Kidney (tissue), 13 donors: ENCODE measurements at regions not wholly inside any gene's neighbourhood (a gene's known extent, or its start where the extent isn't known, plus 50 kb on each side); places are given as distances from the start of the nearest gene placed in this dataset.
"Not testable (repeated sequence)": the region's sequence is repeated elsewhere in the genome, so short reads cannot be mapped to it uniquely, and the experiment has no call there.

Experiments used
- DNase-seq, 5 donors: peaks; one replicate each; pipeline ENCODE4 v3.0.0-alpha.2; 2013 to 2020
- FAIRE-seq: peaks from 2 replicates; lab custom pipeline; 2012; peaks lifted over from hg19 to GRCh38; lab: Jason Lieb, UNC
- H3K27ac ChIP-seq, 2 donors: one replicate each; pipeline ENCODE4 v1.7.0; 2013; ENCODE audit warnings: low read depth in 2 of 2, low read length in 2 of 2, inconsistent platforms in 1 of 2
- H3K27me3 ChIP-seq: one replicate; pipeline ENCODE4 v1.7.1; 2013; ENCODE audit warnings: low read length, inconsistent platforms; ENCODE audit not compliant: control insufficient read depth, insufficient read depth
- H3K36me3 ChIP-seq, 3 donors: one replicate each; pipeline versions ENCODE4 v1.7.0 to v1.7.1; 2013; ENCODE audit warnings: low read length in 3 of 3, control low read depth in 1 of 3, inconsistent platforms in 1 of 3; ENCODE audit not compliant: insufficient read depth in 3 of 3, control insufficient read depth in 2 of 3
- H3K4me1 ChIP-seq, 3 donors: one replicate each; pipeline versions ENCODE4 v1.7.0 to v1.7.1; 2013; ENCODE audit warnings: low read length in 3 of 3, inconsistent platforms in 1 of 3, low read depth in 1 of 3; ENCODE audit not compliant: control insufficient read depth in 2 of 3, insufficient read depth in 2 of 3
- H3K4me3 ChIP-seq, 3 donors: one replicate each; pipeline versions ENCODE4 v1.7.0 to v1.8.1; 2013; ENCODE audit warnings: low read length in 3 of 3, control low read depth in 1 of 3, inconsistent platforms in 1 of 3
- H3K9ac ChIP-seq, 3 donors: one replicate each; pipeline versions ENCODE4 v1.7.0 to v1.7.1; 2013; ENCODE audit warnings: low read length in 3 of 3, control low read depth in 1 of 3, inconsistent platforms in 1 of 3
- H3K9me3 ChIP-seq, 3 donors: one replicate each; pipeline versions ENCODE4 v1.7.0 to v1.7.1; 2013; ENCODE audit warnings: low read length in 3 of 3, control low read depth in 1 of 3, inconsistent platforms in 1 of 3; ENCODE audit not compliant: control insufficient read depth in 2 of 3, insufficient read depth in 1 of 3
- intact Hi-C: fragments of 100-400 bp; cut with DNase I; formaldehyde crosslinking; loops from one replicate; pipeline ENCODE4 v1.11.1; 2022
- TF ChIP-seq, protein P1 (sequence below): IDR thresholded peaks from 3 replicates; pipeline ENCODE4 v1.5.1; 2012; ENCODE audit warnings: mild to moderate bottlenecking, moderate library complexity, borderline replicate concordance; ENCODE audit not compliant: insufficient read depth; ENCODE audit errors: extremely low read depth
- donor health status: control.
- donor health status: control.
- donor health status: control.
- donor health status: control.
- donor health status: control.
- donor health status: DM: yes; HTN: yes; CAD: no.
- donor health status: Normal renal cell carcinoma (clear cell type).

DNA sequence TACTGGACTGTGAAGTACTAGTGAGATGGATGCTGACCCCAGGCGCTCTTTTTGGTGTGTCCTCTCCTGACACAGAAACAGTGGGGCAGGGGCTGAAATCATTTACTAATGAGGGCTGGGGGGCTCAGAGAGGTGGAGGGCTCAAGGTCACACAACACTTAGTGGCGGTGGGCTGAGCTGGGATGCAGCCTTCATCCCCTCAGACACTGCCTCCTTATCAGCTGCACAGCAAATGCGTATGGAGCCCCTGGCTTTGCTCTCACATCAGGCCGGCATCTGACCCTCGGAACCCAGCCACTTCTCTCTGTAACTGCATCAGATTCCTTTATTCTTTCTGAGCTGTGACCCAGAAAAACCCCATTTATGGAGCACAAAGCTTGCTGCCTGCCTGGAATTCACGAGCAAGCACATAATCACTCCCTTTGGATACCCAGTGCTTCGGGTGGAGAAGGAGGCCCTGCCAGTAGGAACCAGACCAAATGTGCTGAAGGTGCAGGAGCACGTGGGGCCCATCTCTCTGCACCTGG, 736.6 kb downstream of the TBC1D22A start:
- no peaks in the 10 kb centered on the region for H3K36me3 ChIP-seq
- no peak for DNase-seq
- FAIRE-seq, result no peak
- no peaks in the 10 kb centered on the region for H3K27me3 ChIP-seq
- intact Hi-C loops, result no loop called here
- no peak overlapping the region for H3K4me3 ChIP-seq
- H3K9ac ChIP-seq, result no peak overlapping the region
- peaks cover 0 to 3% (median 0%) of the 10 kb centered on the region in 3 donors for H3K9me3 ChIP-seq
- H3K4me1 ChIP-seq, result no peaks in the 10 kb centered on the region
- H3K27ac ChIP-seq, result no peak overlapping the region
- TF ChIP-seq, protein P1, sequence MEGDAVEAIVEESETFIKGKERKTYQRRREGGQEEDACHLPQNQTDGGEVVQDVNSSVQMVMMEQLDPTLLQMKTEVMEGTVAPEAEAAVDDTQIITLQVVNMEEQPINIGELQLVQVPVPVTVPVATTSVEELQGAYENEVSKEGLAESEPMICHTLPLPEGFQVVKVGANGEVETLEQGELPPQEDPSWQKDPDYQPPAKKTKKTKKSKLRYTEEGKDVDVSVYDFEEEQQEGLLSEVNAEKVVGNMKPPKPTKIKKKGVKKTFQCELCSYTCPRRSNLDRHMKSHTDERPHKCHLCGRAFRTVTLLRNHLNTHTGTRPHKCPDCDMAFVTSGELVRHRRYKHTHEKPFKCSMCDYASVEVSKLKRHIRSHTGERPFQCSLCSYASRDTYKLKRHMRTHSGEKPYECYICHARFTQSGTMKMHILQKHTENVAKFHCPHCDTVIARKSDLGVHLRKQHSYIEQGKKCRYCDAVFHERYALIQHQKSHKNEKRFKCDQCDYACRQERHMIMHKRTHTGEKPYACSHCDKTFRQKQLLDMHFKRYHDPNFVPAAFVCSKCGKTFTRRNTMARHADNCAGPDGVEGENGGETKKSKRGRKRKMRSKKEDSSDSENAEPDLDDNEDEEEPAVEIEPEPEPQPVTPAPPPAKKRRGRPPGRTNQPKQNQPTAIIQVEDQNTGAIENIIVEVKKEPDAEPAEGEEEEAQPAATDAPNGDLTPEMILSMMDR, result no peak

DNA sequence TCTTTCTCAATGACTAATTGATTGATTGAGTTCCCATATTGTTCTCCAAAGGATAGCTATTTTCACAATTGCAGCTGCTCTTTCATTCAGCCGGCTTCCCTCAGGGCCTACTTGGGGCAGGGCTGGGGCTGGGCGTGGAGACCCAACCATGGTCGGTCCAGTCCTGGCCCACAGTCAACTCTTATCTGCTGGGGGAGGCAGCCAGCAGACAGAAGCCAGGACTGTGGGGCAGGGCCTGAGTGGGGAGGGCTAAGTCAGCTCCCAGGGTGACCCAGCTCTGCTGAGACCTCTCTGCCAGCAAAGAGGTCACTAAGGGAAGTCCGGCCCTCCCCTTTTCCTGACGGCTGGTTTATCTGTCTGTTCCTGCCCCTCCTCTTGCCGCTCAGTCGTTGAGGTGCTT, 735.2 kb downstream of the TBC1D22A start:
- Histone ChIP-seq H3K4me1 (no peaks in the 10 kb centered on the region), H3K36me3 (no peaks in the 10 kb centered on the region), H3K9me3 (peaks cover 0 to 3% (median 0%) of the 10 kb centered on the region in 3 donors), H3K4me3 (no peak overlapping the region), H3K9ac (no peak overlapping the region), H3K27ac (no peak overlapping the region), H3K27me3 (no peaks in the 10 kb centered on the region)
- DNase-seq (no peak), FAIRE-seq (no peak)
- intact Hi-C loops, result no loop called here
- TF ChIP-seq, protein P1, result no peak

DNA sequence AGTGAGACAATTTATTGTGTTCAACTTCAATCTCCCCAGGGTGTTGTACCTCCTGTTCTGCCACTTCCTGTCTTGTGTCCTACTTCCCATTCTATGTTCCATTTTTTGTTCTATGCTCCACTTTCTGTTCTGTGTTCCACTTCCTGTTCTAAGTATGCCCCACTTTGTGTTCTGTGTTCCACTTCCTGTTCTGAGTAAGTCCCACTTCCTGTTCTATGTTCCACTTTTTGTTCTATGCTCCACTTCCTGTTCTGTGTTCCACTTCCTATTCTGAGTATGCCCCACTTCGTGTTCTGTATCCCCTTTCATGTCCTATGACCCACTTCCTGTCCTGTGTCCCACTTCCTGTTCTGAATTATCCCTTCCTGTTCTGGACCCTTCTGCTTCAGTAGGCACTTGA, 732.7 kb downstream of the TBC1D22A start:
- no peak overlapping the region for H3K27ac ChIP-seq
- H3K9ac ChIP-seq, result no peak overlapping the region
- TF ChIP-seq, protein P1, result no peak
- DNase-seq, result no peak
- H3K36me3 ChIP-seq, result no peaks in the 10 kb centered on the region
- H3K4me3 ChIP-seq, result no peak overlapping the region
- FAIRE-seq, result no peak
- no peaks in the 10 kb centered on the region for H3K9me3 ChIP-seq
- H3K27me3 ChIP-seq, result no peaks in the 10 kb centered on the region
- no peaks in the 10 kb centered on the region for H3K4me1 ChIP-seq
- intact Hi-C loops, result no loop called here

DNA sequence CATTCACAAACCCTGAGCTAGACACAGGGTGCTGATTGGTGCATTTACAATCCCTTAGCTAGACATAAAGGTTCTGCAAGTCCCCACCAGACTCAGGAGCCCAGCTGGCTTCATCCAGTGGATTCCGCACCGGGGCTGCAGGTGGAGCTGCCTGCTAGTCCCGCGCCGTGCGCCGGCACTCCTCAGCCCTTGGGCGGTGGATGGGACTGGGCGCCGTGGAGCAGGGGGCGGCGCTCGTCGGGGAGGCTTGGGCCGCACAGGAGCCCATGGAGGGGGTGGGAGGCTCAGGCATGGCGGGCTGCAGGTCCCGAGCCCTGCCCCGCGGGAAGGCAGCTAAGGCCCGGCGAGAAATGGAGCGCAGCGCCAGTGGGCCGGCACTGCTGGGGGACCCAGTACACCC, 725.7 kb downstream of the TBC1D22A start:
- intact Hi-C loops, H3K4me1 ChIP-seq, FAIRE-seq, H3K27ac ChIP-seq, DNase-seq, H3K36me3 ChIP-seq, H3K9me3 ChIP-seq, H3K27me3 ChIP-seq, H3K9ac ChIP-seq, H3K4me3 ChIP-seq: not testable (repeated sequence)
